H54 (cell line): ENCODE measurements at regions not wholly inside any gene's neighbourhood (a gene's known extent, or its start where the extent isn't known, plus 50 kb on each side); places are given as distances from the start of the nearest gene placed in this dataset.

ENCODE experiments used
- DNase-seq: peaks from one replicate; pipeline ENCODE4 v3.0.0; 2011; ENCODE audit warnings: low spot score, mixed read lengths; ENCODE audit not compliant: insufficient read length
- FAIRE-seq: peaks from 3 replicates; lab custom pipeline; 2011; peaks lifted over from hg19 to GRCh38; lab: Jason Lieb, UNC
- POLR2A ChIP-seq: IDR thresholded peaks from 2 replicates; pipeline ENCODE4 v1.6.1; 2011; ENCODE audit warnings: low read depth, mild to moderate bottlenecking, low read length

- TF ChIP-seq POLR2A = no peak
- FAIRE-seq = no peak
- no peak for DNase-seq
Measured at GRCh38 chr5:103706939-103707682, 144.5 kb upstream of the NUDT12 start.

GRCh38 chr5:103703617-103704016 lies 141.0 kb upstream of the NUDT12 start:
- no peak for TF ChIP-seq POLR2A
- no peak for FAIRE-seq
- DNase-seq = no peak

- no peak for DNase-seq
- TF ChIP-seq POLR2A = no peak
- no peak for FAIRE-seq
Measured at GRCh38 chr5:103693517-103693916, 130.9 kb upstream of the NUDT12 start.

GRCh38 chr5:103690676-103691075 lies 128.1 kb upstream of the NUDT12 start:
- TF ChIP-seq POLR2A = no peak
- FAIRE-seq (no peak), DNase-seq (no peak)

GRCh38 chr5:103679873-103680272 lies 117.3 kb upstream of the NUDT12 start:
- no peak for TF ChIP-seq POLR2A
- DNase-seq (no peak), FAIRE-seq (no peak)

- FAIRE-seq (peak; percentile 99), DNase-seq (peak; percentile 19)
Measured at GRCh38 chr5:103676198-103676597, 113.6 kb upstream of the NUDT12 start.

GRCh38 chr5:103674739-103675138 lies 112.2 kb upstream of the NUDT12 start:
- no peak for DNase-seq
- FAIRE-seq = peak; percentile 85
- TF ChIP-seq POLR2A = no peak

- DNase-seq = no peak
- no peak for TF ChIP-seq POLR2A
- no peak for FAIRE-seq
Measured at GRCh38 chr5:103674251-103674650, 111.7 kb upstream of the NUDT12 start.

GRCh38 chr5:103669615-103670014 lies 107.0 kb upstream of the NUDT12 start:
- no peak for FAIRE-seq
- TF ChIP-seq POLR2A = no peak
- no peak for DNase-seq

- no peak for DNase-seq
- FAIRE-seq = no peak
- TF ChIP-seq POLR2A = no peak
Measured at GRCh38 chr5:103668281-103668680, 105.7 kb upstream of the NUDT12 start.

- TF ChIP-seq POLR2A = no peak
- peak; percentile 4 for DNase-seq
- peak; percentile 41 for FAIRE-seq
Measured at GRCh38 chr5:103667068-103667467, 104.5 kb upstream of the NUDT12 start.

GRCh38 chr5:103657301-103657700 lies 94.7 kb upstream of the NUDT12 start:
- FAIRE-seq = no peak
- no peak for TF ChIP-seq POLR2A
- DNase-seq = no peak

- FAIRE-seq = peak; percentile 38
- no peak for DNase-seq
- no peak for TF ChIP-seq POLR2A
Measured at GRCh38 chr5:103648086-103648485, 85.5 kb upstream of the NUDT12 start.

- no peak for TF ChIP-seq POLR2A
- no peak for FAIRE-seq
- DNase-seq = no peak
Measured at GRCh38 chr5:103646698-103647614, 84.4 kb upstream of the NUDT12 start.
